GM21786 (cell line): ENCODE measurements at regions not wholly inside any gene's neighbourhood (a gene's known extent, or its start where the extent isn't known, plus 50 kb on each side); places are given as distances from the start of the nearest gene placed in this dataset.

Source experiments
- ATAC-seq: cut with Tn5 transposase; IDR thresholded peaks from one replicate; pipeline ENCODE4 v1.9.1; 2021; ENCODE audit not compliant: unreplicated experiment

- ATAC-seq = no peak
These were observed 324.0 kb upstream of the ACVR2A start for GRCh38 chr2:147520817-147521216.

GRCh38 chr2:147519178-147519577 is 325.7 kb upstream of the ACVR2A start:
- ATAC-seq = no peak

- no peak for ATAC-seq
These were observed 329.6 kb upstream of the ACVR2A start for GRCh38 chr2:147515213-147515612.

GRCh38 chr2:147512206-147512605 is 332.6 kb upstream of the ACVR2A start:
- no peak for ATAC-seq

GRCh38 chr2:147511491-147511948 is 333.3 kb upstream of the ACVR2A start:
- no peak for ATAC-seq

GRCh38 chr2:147509821-147510220 is 335.0 kb upstream of the ACVR2A start:
- no peak for ATAC-seq

GRCh38 chr2:147506889-147507288 is 337.9 kb upstream of the ACVR2A start:
- ATAC-seq = no peak

- no peak for ATAC-seq
These were observed 342.0 kb upstream of the ACVR2A start for GRCh38 chr2:147502711-147503290.

- ATAC-seq = no peak
These were observed 342.9 kb upstream of the ACVR2A start for GRCh38 chr2:147501968-147502367.

GRCh38 chr2:147500819-147501395 is 343.9 kb upstream of the ACVR2A start:
- ATAC-seq = no peak

- ATAC-seq = no peak
These were observed 344.6 kb upstream of the ACVR2A start for GRCh38 chr2:147500229-147500628.

- ATAC-seq = no peak
These were observed 345.0 kb upstream of the ACVR2A start for GRCh38 chr2:147499785-147500184.

- no peak for ATAC-seq
These were observed 349.1 kb upstream of the ACVR2A start for GRCh38 chr2:147495734-147496133.

- ATAC-seq = no peak
These were observed 352.4 kb upstream of the ACVR2A start for GRCh38 chr2:147492471-147492870.

GRCh38 chr2:147491506-147491905 is 353.3 kb upstream of the ACVR2A start:
- no peak for ATAC-seq

GRCh38 chr2:147490401-147491261 is 354.2 kb upstream of the ACVR2A start:
- no peak for ATAC-seq

- no peak for ATAC-seq
These were observed 356.4 kb upstream of the ACVR2A start for GRCh38 chr2:147488472-147488871.

GRCh38 chr2:147487978-147488289 is 356.9 kb upstream of the ACVR2A start:
- ATAC-seq = no peak

GRCh38 chr2:147487286-147487977 is 357.4 kb upstream of the ACVR2A start:
- no peak for ATAC-seq

- no peak for ATAC-seq
These were observed 359.5 kb upstream of the ACVR2A start for GRCh38 chr2:147485210-147485851.

- ATAC-seq = no peak
These were observed 360.9 kb upstream of the ACVR2A start for GRCh38 chr2:147483911-147484310.
